GM21619 (cell line): ENCODE measurements at regions not wholly inside any gene's neighbourhood (a gene's known extent, or its start where the extent isn't known, plus 50 kb on each side); places are given as distances from the start of the nearest gene placed in this dataset.
A peak's percentile ranks its signal among the peaks of the same experiment; 100 is the strongest.
"Not testable (repeated sequence)": the region's sequence is repeated elsewhere in the genome, so short reads cannot be mapped to it uniquely, and the experiment has no call there.

Experiments
- ATAC-seq: cut with Tn5 transposase; IDR thresholded peaks from one replicate; pipeline ENCODE4 v1.9.1; 2021; ENCODE audit not compliant: unreplicated experiment

DNA sequence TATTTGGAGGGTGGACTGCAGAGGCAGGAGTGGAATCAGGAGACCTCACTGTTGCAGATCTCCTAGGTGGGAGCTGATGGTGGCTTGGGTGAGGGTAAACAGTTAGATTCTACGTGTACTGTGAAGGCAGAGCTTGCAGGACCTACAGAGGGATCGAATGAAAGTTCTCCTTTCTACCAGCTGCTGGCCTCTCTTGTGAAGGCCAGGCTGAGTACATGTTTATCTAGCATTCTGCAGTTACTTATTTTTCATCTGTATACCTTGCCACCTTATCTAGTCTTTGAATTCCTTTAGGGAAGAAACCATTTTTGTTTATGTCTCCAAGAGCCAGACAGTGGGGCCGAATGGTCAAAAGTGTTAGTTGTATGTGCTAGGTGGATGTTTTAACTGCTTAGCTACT, 57.6 kb downstream of the PTTG1 start:
- ATAC-seq: no peak

DNA sequence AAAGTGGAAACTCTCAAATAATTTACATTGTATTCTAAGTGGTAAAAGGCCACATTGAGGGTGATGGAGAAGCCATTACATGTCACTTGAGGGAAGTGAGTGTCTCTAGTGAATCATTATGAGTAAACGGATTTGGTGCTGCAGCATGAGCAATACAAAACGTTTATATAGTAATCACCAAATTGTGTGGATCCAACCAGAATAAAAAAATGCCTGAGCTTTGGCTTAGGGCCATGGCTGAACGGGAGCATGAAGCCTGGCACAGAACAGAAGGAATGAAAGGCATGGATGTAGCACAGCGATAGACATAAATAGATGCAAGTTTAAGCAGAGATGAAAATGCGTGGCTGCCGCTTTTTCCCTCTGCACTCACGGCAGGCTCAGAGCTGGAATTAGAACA, 58.3 kb downstream of the PTTG1 start:
- ATAC-seq: no peak

GRCh38 chr5:160480652-160481051, 59.0 kb downstream of the PTTG1 start:
- ATAC-seq: no peak

- no peak for ATAC-seq
These were observed 63.0 kb downstream of the PTTG1 start for GRCh38 chr5:160484678-160485077.

DNA sequence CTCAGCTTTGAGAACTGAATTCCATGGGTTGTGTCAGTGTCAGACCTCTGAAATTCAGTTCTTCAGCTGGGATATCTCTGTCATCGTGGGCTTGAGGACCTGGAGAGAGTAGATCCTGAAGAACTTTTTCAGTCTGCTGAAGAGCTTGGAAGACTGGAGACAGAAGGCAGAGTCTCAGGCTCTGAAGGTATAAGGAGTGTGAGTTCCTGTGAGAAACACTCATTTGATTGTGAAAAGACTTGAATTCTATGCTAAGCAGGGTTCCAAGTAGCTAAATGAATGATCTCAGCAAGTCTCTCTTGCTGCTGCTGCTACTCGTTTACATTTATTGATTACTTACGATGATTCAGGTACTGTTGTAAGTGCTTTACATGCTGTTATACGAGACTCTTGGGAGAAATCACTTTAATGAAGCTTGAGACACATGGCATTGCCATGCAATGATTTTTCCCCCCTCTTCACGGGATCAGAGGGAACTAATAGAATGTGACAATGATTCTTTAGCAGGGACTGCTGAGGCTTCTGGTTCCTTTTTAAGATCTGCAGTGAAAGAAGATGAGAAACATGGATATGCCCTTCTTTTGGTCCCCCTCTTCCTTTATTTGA, 63.8 kb downstream of the PTTG1 start:
- ATAC-seq: no peak

GRCh38 chr5:160486573-160486972, 64.9 kb downstream of the PTTG1 start:
- ATAC-seq: peak; percentile 41

GRCh38 chr5:160488394-160489325, 67.0 kb downstream of the PTTG1 start:
- no peak for ATAC-seq

DNA sequence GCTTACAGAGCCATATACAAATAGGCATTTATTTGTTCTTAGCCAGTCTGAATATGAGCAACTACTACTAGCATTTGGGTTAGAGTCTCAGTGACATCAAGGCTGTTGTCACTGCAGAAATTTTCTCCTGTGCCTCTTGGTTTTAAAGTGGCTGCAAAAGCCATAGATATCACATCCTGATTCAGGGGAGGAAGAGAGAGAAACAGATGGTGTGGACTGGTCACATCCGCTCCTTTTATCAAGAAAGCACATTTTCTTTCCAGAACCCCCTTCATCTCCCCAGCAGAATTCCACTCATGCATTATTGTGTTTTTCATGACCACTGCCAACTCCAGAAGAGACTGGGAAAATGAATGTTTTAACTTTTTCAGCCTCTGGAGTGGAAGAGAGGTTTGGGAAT, 69.8 kb downstream of the PTTG1 start:
- no peak for ATAC-seq

DNA sequence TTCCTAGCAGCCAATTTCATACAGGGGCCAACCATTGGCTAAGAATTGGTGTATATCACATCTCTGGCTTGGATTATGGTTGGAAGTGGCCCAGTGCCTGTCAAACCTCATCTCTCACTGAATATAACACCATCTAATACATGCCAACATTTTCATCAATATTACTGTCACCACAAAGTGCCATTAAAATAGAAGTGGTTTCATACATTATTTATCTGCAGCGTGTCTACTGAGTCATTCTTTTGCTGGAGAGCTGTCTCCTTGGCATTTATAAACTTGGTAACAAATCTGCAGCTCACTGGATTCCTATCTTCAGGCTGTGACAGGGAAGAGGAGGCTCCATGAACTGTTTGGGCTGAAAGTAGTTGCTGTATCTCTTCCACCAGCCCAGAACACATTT, 70.9 kb downstream of the PTTG1 start:
- ATAC-seq: no peak

- ATAC-seq: no peak
These were observed 72.2 kb downstream of the PTTG1 start for GRCh38 chr5:160493806-160494338.

- ATAC-seq: no peak
These were observed 72.8 kb downstream of the PTTG1 start for GRCh38 chr5:160494451-160494850.

DNA sequence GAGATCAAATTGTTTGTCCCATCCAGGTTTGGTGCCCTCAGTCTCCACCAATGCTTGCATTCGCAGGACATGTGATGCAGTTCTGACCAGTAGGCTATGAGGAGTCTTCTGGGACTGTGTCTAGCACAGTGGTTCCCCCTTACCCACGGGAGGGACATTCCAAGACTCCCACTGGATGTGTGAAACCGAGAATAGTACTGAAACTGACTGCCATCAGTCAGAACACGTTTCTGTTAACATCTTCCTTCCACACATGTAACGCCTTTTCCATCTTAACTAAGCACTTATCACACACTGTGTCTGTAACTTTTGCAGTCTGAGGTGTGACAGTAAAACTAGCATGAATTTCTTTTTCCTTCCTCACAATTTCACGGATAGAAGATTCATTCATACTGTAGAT, 74.7 kb downstream of the PTTG1 start:
- ATAC-seq: peak; percentile 45

DNA sequence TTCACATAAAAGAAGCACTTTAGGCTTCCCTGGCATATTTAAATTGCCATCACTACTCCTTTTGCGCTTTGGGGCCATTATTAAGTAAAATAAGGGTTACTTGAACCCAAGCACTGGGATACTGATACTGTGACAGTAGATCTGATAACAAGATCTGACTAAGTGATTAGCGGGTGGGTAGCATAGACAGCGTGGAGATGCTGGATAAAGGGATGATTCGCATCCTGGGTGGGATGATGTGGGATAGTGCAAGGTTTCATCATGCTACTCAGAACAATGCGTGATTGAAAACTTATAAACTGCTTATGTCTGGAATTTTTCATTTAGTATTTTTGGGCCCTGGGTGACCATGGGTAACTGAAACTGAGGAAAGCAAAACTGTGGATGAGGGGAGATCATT, 75.1 kb downstream of the PTTG1 start:
- no peak for ATAC-seq

- no peak for ATAC-seq
These were observed 76.2 kb downstream of the PTTG1 start for GRCh38 chr5:160497878-160498277.

GRCh38 chr5:160498441-160499043, 76.9 kb downstream of the PTTG1 start:
- ATAC-seq: not testable (repeated sequence)

GRCh38 chr5:160500786-160501779, 79.4 kb downstream of the PTTG1 start:
- ATAC-seq: no peak

GRCh38 chr5:160504906-160505305, 83.3 kb downstream of the PTTG1 start:
- ATAC-seq: no peak

GRCh38 chr5:160506006-160507004, 84.7 kb downstream of the PTTG1 start:
- peak; percentile 85 for ATAC-seq

DNA sequence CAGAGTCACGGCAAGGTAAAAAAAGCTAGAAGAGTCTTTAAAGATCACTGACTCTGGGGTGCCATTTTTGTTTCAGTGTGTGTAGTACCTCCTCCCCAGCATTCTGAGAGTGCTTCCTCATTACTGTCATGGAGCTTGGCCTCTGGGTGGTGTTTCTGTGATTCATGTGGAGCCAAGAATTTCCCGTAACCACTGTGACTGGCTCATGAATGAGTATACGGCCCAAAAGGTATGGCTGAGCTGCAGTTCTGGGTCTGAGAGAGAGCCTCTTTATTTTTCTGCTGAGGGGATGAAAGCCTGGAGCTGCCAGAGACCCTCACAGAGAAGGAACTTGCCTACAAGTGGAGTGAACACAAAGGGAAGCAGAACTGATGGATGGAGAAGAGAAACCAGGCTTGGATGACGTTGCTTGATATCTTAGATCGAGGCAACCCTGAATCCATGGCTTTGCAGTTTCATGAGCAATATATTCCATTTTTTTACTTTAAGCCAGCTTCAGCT, 85.6 kb downstream of the PTTG1 start:
- ATAC-seq: peak; percentile 24
